ENCODE measurements at regions not wholly inside any gene's neighbourhood (a gene's known extent, or its start where the extent isn't known, plus 50 kb on each side); places are given as distances from the start of the nearest gene placed in this dataset.

DNA sequence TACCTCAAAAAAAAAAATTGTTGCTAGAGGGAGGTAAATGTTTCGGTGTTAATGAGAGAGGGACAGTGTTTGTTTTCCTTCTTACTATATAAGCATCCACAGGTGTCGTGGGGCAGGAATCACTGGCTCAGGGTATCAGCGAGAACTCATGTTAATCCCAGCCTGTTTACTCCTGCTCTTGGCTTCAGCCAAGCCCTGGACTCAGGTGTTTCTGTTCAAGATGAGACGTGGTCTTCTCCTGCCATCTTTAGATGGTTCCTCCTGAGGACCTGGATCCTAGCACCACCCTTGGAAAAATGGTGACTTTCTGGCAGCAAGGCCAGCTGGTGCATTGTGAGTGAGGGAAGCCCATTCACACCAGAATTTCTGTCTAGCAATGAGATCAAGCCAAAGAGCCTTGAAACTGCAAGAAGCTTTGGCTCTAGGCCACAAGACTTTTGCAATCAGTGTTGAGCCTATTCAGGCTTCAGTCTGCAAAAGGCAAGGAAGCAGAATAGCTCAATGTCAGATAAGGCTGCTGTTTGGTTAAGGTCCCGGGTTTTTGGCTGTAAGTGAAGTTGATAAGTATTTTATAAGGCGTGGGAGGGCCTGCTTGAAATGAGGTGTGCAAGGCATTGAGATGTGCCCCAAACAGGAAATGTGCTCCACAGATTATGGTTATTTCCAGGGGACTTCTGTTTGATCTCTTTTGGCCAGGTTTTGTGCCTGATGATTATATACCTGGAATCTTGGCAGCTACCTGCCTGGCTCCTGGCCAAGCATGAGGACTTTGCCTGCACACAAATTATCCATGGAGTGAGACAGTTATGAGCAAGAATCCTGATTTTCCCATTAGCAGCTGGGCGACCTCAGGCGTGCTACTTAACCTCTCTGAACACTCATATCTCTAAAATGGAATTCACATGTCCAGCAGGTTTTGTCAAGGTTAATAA is 99.8 kb downstream of the TENT4A start:
- no peaks in the 10 kb centered on the region for H3K27me3 ChIP-seq (replicated peaks; ENCODE audit: insufficient read depth)
- TF ChIP-seq POLR2AphosphoS5 (IDR thresholded peaks at IDR 0.05): peak; percentile 19
- no peak for TF ChIP-seq POLR2A (IDR thresholded peaks at IDR 0.05)
- intact Hi-C loops (cut with DNase I): no loop called here
- 42% methylated on average over 8 of the region's 8 CpGs for WGBS
- no peaks in the 10 kb centered on the region for H3K36me3 ChIP-seq
- H3K27ac ChIP-seq: no peak overlapping the region
- H3K4me1 ChIP-seq (replicated peaks): no peaks in the 10 kb centered on the region
- H3K4me3 ChIP-seq: no peak overlapping the region
- H3K9me3 ChIP-seq: no peaks in the 10 kb centered on the region
- peak; percentile 54 for DNase-seq (ENCODE audit: low spot score)

DNA sequence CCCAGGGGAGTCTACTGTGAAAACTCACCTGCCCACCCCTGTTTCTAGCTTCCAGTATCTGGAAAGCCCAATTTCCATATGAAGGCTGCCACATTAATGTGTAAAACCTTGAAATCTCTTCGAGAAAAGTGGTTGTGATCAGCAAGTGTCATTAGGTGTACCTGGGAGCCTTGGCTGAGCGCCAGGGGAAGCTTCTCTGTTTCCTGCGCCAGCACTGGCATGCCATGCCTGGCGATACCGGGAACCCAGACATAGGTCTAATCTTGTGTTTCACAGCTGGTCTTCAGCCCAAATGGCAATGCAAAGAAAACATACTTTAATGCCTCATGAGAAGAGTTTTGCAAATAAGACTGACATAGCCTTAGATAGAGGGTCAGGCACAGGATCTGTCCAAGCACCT is 101.6 kb downstream of the TENT4A start:
- Histone ChIP-seq H3K4me1 (replicated peaks) (no peaks in the 10 kb centered on the region), H3K9me3 (no peaks in the 10 kb centered on the region), H3K36me3 (no peaks in the 10 kb centered on the region), H3K27me3 (replicated peaks; ENCODE audit: insufficient read depth) (no peaks in the 10 kb centered on the region), H3K27ac (no peak overlapping the region), H3K4me3 (no peak overlapping the region)
- intact Hi-C loops (cut with DNase I): no loop called here
- DNase-seq (ENCODE audit: low spot score): no peak
- 57% methylated on average over 5 of the region's 5 CpGs for WGBS
- no peak for TF ChIP-seq POLR2AphosphoS5 (IDR thresholded peaks at IDR 0.05)
- TF ChIP-seq POLR2A (IDR thresholded peaks at IDR 0.05): no peak
- TF ChIP-seq, protein P1, sequence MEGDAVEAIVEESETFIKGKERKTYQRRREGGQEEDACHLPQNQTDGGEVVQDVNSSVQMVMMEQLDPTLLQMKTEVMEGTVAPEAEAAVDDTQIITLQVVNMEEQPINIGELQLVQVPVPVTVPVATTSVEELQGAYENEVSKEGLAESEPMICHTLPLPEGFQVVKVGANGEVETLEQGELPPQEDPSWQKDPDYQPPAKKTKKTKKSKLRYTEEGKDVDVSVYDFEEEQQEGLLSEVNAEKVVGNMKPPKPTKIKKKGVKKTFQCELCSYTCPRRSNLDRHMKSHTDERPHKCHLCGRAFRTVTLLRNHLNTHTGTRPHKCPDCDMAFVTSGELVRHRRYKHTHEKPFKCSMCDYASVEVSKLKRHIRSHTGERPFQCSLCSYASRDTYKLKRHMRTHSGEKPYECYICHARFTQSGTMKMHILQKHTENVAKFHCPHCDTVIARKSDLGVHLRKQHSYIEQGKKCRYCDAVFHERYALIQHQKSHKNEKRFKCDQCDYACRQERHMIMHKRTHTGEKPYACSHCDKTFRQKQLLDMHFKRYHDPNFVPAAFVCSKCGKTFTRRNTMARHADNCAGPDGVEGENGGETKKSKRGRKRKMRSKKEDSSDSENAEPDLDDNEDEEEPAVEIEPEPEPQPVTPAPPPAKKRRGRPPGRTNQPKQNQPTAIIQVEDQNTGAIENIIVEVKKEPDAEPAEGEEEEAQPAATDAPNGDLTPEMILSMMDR (IDR thresholded peaks at IDR 0.05): no peak

DNA sequence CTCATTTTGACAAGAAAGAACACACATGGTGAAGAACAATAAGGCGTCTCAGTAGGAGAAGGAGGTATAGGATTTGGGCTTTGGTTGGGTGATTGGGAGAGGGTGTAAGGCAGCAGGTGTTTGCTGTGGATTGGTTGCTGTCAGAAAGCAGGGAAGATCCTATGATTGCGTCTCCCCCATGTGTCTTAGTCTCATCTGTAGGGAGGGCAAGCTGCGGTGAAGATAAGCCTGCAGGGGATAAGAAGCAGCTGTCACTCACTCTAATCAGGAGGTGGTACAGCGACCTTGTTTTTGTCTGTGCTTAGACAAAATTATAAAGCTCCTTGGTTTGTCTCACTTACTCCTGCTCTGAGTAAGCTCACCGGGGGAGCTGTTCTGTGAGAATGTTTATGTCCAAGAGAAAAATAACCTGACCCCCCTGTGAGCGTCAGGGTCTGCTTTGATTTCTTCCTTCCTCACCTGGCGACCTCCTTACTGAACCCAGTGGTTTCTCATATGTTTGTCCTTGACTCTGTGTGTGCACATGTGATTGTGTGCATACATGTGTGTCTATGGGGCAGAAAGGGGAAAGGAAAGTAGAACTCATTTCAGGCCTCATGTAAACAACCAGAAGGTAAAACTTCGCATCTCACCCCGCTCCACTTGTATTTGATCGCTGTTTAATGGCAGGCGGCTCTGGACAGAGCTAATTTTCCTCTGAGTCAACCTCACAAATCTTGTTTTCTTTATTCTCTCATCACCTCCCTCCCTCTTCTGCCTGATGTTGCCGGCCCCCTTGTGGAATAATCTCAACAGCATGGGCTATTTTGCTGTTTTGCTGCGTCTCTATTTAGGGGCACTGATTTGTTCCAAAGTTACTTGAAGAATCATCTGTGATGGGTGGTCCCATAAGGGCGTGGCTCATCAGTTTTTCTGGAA is 105.6 kb downstream of the TENT4A start:
- no peaks in the 10 kb centered on the region for H3K9me3 ChIP-seq
- no peaks in the 10 kb centered on the region for H3K27me3 ChIP-seq (replicated peaks; ENCODE audit: insufficient read depth)
- WGBS: 59% methylated on average over 14 of the region's 14 CpGs
- H3K4me3 ChIP-seq: no peak overlapping the region
- TF ChIP-seq, protein P1 (IDR thresholded peaks at IDR 0.05): no peak
- TF ChIP-seq POLR2A (IDR thresholded peaks at IDR 0.05): no peak
- TF ChIP-seq POLR2AphosphoS5 (IDR thresholded peaks at IDR 0.05): no peak
- H3K27ac ChIP-seq: no peak overlapping the region
- H3K4me1 ChIP-seq (replicated peaks): no peaks in the 10 kb centered on the region
- intact Hi-C loops (cut with DNase I): no loop called here
- no peak for DNase-seq (ENCODE audit: low spot score)
- H3K36me3 ChIP-seq: no peaks in the 10 kb centered on the region

DNA sequence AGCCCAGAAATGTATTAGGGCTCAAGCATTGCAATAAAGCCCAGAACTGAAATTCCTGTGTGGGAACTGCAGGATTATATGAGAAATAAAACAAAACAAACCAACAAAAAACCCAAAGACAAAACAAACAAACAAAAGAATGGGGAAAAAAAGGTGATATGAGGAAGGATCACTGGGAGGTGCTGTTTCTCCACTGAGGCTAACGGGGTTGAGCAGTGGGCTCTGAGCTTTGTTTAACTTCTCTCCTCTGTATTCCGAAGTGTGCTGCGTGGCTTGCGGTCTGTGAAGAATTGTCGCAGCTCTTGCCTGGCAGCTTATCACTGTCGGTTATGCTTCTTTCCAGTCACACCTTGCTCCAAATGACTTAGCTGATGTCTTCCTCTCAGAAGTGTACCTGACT is 106.3 kb downstream of the TENT4A start:
- DNase-seq (ENCODE audit: low spot score): no peak
- Histone ChIP-seq H3K27me3 (replicated peaks; ENCODE audit: insufficient read depth) (no peaks in the 10 kb centered on the region), H3K9me3 (no peaks in the 10 kb centered on the region), H3K4me3 (no peak overlapping the region), H3K36me3 (no peaks in the 10 kb centered on the region), H3K27ac (no peak overlapping the region), H3K4me1 (replicated peaks) (no peaks in the 10 kb centered on the region)
- intact Hi-C loops (cut with DNase I): no loop called here
- TF ChIP-seq, protein P1 (IDR thresholded peaks at IDR 0.05): no peak
- TF ChIP-seq POLR2AphosphoS5 (IDR thresholded peaks at IDR 0.05): no peak
- no peak for TF ChIP-seq POLR2A (IDR thresholded peaks at IDR 0.05)
- WGBS: 32% methylated on average over 6 of the region's 6 CpGs

DNA sequence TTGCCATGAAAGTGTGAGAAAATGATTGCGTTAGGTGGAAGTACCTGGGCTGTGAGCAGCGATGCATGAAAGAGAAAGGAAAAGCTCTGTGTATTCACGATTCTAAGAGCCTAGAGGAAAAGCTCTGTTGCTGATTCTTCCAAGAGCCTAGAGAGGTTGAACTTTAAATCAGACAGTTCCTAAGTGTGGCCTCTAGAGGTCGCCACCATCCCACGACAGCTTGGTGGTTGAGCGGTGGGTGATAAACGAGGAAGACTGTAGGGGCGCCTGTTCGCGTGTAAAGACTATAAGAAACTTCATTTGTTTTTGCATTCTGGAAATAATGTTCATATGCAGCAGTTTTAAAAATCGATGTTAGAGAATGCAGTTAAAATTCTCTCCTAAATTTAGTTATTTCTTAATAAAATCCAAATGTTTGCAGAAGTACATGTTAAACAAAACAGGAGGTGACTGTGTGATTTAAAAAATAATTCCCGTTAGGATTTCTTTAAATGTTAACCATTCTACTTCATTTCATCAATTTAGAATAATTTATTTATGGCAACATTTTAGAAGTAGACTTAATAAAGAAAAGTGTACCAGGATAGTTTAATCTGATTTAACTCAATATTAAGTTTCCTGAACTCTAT is 107.7 kb downstream of the TENT4A start:
- H3K4me3 ChIP-seq: no peak overlapping the region
- TF ChIP-seq POLR2A (IDR thresholded peaks at IDR 0.05) (no peak), POLR2AphosphoS5 (IDR thresholded peaks at IDR 0.05) (no peak)
- TF ChIP-seq, protein P1 (IDR thresholded peaks at IDR 0.05): peak in 3 of 4 experiments; percentile 31 to 53 (median 38)
- H3K36me3 ChIP-seq: no peaks in the 10 kb centered on the region
- intact Hi-C loops (cut with DNase I): no loop called here
- H3K9me3 ChIP-seq: no peaks in the 10 kb centered on the region
- 41% methylated on average over 12 of the region's 12 CpGs for WGBS
- no peaks in the 10 kb centered on the region for H3K4me1 ChIP-seq (replicated peaks)
- H3K27ac ChIP-seq: no peak overlapping the region
- no peak for DNase-seq (ENCODE audit: low spot score)
- no peaks in the 10 kb centered on the region for H3K27me3 ChIP-seq (replicated peaks; ENCODE audit: insufficient read depth)

Measured in prostate gland (tissue), 2 donors.